NCI-H2227 treated with DMSO at 0.1 percent for 48 hours (cell line): ENCODE measurements at regions not wholly inside any gene's neighbourhood (a gene's known extent, or its start where the extent isn't known, plus 50 kb on each side); places are given as distances from the start of the nearest gene placed in this dataset.
A peak's percentile ranks its signal among the peaks of the same experiment; 100 is the strongest.

Experiments
- DNase-seq: peaks from one replicate; lab custom pipeline; 2025; lab: John Stamatoyannopoulos, UW

- peak; percentile 20 for DNase-seq
These were observed 314.1 kb downstream of the CD83 start for GRCh38 chr6:14431385-14432330.

DNA sequence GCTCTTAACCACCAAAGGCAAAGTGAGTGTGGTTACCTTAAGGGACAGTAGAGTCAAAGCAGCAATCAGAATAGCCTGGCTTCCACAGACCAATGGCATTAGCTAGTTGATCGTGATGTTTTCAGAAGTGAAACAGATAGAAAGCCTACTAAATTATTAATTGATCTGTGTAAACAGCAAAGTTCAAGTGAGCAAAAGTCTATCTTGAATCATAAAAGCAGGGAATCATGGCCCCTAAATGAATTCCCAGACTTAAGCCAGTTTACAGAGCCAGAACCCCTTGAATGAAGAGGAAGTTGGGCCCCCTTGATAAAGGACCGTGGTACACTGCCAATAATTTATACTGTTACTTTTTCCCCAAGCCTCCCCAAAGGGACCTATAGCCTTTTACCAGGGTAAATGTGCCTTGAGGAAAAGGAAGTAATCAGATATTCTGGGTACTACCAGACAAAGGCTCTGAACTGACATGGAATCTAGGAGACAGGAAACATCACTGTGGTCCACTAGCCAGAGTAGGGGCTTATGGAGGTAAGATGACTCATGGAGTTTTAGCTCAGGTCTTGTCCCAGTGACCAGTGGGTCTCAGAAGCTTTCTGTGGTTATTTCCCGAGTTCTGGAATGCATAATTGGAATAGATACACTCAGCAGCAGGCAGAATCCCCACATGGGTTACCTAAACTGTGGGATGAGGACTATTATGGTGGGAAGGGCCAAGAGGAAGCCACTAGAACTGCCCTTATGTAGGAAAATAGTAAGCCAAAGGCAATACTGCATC lies 317.5 kb downstream of the CD83 start:
- DNase-seq = no peak

DNA sequence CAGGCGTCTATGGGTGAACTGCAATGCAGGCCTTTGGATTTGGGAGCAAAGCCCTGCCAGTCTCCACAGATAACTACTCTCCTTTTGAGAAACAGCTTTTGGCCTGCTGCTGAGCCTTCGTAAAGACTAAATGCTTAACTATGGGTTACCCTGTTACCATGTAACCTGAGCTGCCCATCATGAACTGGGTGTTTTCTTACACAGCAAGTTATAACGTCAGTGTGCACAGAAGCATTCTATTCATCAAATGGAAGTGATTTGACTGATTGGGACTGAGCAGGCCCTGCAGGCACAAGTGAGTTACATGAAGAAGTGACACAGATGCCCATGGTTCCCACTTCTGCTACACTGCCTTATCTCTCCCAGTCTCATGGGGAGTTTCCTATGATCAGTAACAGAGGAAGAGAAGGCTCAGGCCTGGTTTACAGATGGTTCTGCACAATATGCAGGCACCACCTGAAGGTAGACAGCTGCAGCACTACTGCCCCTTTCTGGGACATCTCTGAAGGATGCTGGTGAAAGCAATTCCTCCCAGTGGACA lies 319.1 kb downstream of the CD83 start:
- DNase-seq = no peak

DNA sequence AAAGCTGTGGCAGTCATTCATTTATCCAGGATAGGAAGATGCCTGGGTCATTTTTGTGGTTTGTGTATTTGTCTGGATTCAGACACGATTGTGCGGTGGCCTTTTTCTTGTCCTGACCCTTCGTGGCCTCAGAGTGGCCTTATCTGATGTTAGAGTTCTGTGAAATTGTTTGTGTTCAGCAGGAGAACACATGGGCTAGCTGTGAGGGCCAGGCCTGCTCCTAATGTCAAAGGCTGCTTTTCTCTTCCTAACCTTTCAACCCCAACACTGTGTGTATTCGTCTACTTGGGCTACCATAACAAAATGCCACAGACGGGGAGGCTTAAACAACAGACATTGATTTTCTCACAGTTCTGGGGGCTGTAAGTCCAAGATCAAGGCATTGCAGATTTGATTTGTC lies 321.8 kb downstream of the CD83 start:
- DNase-seq = no peak

- peak; percentile 44 for DNase-seq
These were observed 322.8 kb downstream of the CD83 start for GRCh38 chr6:14440215-14440910.

DNA sequence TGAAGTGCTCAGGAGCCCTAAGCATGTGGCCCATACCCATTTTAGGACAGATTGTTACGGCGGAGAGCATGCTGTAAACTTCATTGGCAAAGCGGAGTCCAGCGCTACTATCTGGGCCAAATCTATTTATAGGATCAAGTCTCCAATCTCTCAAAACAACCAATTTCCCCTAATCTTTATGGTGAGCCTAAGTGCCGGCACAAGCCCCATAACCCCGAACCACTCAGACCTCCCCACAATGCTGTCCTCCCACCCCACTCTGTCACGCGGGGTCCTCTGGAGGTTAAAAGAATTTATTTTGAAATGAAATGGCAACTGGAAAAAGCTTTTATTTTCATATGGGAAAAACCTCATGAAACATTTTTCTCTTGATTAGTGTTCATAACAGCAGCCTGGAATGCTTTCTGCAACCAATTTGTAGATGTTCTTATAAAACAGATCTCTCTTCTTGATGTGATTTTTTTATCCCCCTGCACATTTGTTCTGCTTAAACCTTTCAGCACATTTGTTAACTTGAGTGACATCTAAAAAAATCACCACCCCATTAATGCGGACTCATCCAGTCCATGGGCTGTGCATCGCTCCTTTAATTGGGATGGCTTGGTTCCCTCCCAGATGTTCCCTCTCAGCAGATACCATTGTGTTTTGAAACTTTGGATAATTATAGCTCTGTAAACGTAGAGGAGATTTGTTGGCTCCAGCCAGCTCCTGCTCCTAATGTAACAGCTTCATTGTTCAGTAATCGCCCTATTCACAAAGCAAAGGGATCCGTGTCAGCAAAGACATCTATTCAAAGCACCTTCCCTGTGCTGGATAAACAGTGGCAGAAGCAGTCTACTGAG lies 323.6 kb downstream of the CD83 start:
- DNase-seq = peak; percentile 97

- DNase-seq = peak; percentile 46
These were observed 324.7 kb downstream of the CD83 start for GRCh38 chr6:14442242-14442641.

- no peak for DNase-seq
These were observed 326.2 kb downstream of the CD83 start for GRCh38 chr6:14443629-14444268.

DNA sequence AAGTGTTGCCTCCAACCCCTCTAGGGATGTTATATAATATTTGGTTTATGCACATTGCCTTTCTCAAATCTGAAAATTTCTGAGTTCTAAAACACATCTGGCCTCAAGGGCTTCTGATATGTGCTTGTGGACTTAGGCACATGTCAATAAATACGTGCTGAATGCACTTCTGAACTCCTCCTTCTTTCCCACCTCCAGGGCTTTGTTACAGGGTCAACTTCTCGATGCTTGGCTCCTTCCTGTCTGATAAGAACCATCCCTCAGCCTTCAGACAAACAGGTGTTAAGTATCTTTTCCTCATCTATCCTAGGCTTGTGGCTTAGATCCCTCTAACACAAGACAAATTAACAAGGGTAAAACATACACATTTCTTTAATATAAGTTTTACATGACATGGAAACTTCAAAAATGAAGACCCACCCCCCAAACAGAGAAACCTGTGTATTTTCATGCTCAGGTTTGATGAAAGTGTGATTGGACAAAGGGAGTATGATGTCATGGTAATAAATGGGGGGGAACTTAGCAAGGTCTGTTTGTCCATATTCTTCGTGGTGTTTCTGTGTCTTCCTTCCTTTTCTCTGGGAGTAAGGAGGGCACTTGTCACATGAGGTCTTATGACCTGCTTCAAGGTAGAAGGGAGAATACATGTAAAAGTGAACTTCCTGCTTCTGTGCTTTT lies 326.9 kb downstream of the CD83 start:
- no peak for DNase-seq

- DNase-seq = no peak
These were observed 329.7 kb downstream of the CD83 start for GRCh38 chr6:14447240-14447639.

DNA sequence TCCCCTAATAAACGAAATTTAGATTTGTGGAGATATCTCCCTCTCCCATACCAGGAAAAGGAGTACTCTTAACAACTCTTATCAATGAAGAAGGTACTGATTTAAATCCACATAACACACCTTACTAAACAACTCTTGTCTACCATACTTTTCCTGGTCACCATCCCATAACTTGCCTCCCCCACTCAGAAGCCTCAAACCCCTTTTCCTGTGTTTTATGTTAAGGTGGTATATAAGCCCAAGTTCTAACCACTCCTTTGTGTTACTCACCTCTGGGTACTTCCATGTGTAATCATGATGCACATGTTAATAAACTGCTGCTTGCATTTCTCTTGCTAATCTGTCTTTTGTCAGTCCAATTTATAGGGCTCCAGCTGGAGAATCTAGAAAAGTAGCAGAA lies 330.7 kb downstream of the CD83 start:
- no peak for DNase-seq

DNA sequence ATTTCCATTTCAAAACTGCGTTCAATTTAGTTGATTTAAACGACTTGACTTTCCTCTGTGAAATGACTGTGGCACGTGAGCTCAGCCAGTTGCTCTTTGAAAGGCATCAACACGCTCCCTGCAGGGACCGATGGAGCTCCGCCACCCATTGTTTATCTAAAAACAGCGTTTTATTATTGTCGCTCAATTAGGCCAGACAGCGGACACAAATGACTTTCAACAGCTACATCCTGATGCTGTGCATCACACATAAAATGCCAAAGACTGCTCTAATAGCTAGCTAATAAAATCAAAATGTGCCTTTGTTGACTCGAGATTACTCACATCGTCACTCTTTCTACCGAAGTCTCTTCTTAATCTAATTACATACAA lies 332.5 kb downstream of the CD83 start:
- DNase-seq = peak; percentile 54

- no peak for DNase-seq
These were observed 333.0 kb downstream of the CD83 start for GRCh38 chr6:14450578-14450977.

GRCh38 chr6:14451594-14452374 lies 334.2 kb downstream of the CD83 start:
- no peak for DNase-seq

DNA sequence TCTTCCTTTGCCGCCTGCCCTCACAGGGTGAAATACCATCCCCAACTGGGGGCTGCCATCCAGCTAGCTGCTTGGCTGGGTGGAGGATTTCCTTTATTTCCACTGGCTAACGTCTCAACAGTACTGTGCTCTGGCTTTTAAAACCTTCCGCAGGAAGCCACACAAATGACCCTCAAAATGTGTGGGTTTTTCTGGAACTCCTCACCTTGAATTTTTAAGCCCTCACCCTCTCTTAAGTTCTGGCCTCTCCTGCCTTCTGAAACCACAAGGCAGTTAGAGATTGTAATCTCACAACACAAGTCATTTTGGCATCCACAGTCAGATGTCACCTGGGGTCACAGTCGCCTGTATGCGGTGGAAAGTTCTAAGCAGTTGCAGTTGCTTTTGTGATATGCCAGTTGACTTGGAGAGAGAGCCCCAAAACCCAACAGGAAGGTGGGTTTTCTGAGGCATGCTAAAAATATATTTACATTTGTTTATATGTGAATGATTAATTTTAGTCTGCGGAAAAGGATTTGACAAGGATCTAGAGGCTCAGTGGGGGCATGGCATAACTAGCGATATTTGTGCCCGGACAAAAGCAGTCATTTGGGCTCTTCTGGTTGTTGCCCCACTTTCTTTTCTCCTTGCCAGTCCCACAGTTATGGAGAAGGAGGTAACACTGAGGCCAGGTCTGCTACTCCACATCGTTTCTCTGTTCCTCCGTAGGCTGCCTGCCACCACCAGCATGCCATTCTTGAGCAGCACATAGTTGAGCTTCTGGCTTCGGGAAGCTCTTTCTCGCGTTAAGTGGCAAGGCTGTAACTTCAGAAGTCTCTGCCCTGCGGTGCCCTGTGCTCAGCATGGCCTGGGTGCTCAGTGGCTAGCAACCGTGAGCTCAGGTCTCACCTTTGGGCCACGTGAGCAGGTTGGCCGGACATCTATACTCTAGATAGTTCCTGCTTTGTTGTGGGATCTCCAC lies 335.3 kb downstream of the CD83 start:
- no peak for DNase-seq

DNA sequence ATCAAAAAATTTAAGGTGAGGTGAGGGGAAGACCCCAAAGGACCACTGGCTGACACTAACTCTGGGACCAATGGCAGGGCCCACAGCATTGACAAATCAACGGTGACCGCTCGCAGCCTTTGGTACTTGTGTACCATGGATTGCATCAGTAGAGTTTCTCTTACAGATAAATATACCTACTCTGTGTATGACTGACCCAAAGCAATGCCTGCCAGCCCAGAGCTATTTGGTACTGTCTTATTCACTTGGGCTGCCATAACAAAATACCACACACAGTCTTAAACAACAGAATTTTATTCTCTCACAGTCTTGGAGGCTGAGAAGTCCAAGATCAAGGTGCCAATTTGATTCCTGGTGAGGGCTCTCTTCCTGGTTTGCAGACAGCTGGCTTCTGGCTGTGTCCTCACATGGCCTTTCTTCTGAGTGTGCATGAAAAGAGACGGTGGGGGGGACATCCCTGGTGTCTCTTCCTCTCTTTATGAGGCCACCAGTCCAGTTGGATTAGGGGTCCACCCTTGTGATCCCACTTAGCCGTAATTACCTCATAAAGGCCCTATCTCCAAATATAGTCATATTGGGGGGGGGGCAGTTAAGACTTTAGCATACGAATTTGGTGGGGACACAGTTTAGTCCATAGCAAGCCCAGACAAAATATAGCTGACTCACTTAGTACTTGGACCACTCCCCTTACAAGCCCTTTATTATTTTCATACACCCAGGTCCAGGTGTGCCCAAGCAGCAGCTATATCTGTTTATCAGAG lies 336.3 kb downstream of the CD83 start:
- DNase-seq = peak; percentile 5

DNA sequence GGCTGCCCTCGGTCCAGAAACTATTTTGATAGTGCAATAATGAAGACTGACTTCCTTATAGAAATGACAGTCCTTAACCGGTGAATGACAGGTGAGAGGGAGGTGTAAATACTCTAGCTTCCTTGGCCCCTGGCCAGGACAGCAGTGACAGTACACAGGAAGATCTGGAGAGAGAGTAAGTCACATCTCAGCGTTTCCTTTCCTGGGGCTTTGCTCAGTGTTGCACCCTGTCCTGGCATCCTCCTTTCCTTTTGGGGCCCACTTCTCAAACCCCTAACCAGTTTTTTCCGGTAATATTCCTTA lies 336.9 kb downstream of the CD83 start:
- no peak for DNase-seq

GRCh38 chr6:14455427-14455826 lies 337.9 kb downstream of the CD83 start:
- no peak for DNase-seq
